ENCODE measurements at regions not wholly inside any gene's neighbourhood (a gene's known extent, or its start where the extent isn't known, plus 50 kb on each side); places are given as distances from the start of the nearest gene placed in this dataset.

- ATAC-seq (replicated peaks in 1 of 4): no peak
- no peak overlapping the region for H3K27ac ChIP-seq (ENCODE audit: low read length)
- H3K4me3 ChIP-seq (ENCODE audit: control insufficient read depth in 1 of 2, extremely low read depth in 1 of 2, low read length in 1 of 2): no peak overlapping the region
- DNase-seq: no peak
- no peaks in the 10 kb centered on the region for H3K4me1 ChIP-seq (ENCODE audit: control insufficient read depth in 1 of 2, extremely low read depth in 1 of 2, insufficient read depth in 2 of 2, low read length in 2 of 2)
- Mint-ChIP-seq H3K4me1 (no peaks in the 10 kb centered on the region), H3K4me3 (no peak overlapping the region), H3K27me3 (peaks cover 0 to 2% of the 10 kb centered on the region in 2 donors), H3K9me3 (peaks cover 2 to 5% (median 3%) of the 10 kb centered on the region in 3 donors), H3K36me3 (peaks cover 2% of the 10 kb centered on the region), H3K27ac (no peak overlapping the region)
- POLR2A ChIA-PET: no interaction called here
- CTCF ChIA-PET: no interaction called here
- H3K36me3 ChIP-seq (ENCODE audit: control insufficient read depth in 2 of 2, extremely low read depth in 1 of 2, insufficient read depth in 1 of 2, low read length in 1 of 2): no peaks in the 10 kb centered on the region
- peaks cover 0 to 3% of the 10 kb centered on the region in 2 experiments for H3K27me3 ChIP-seq (replicated peaks in 1 of 2; ENCODE audit: control insufficient read depth in 2 of 2, extremely low read depth in 1 of 2, insufficient read depth in 2 of 2, low read length in 1 of 2)
- no peaks in the 10 kb centered on the region for H3K9me3 ChIP-seq
- 67% methylated on average over 5 of the region's 8 CpGs for WGBS (ENCODE audit: insufficient coverage)
Observed at GRCh38 chr13:31067416-31068118, 94.1 kb downstream of the HSPH1 start.

GRCh38 chr13:31064636-31065035, 97.1 kb downstream of the HSPH1 start:
- Mint-ChIP-seq H3K9me3 (peaks cover 2 to 5% (median 3%) of the 10 kb centered on the region in 3 donors), H3K4me3 (no peak overlapping the region), H3K27me3 (peaks cover 7 to 8% of the 10 kb centered on the region in 2 donors), H3K4me1 (no peaks in the 10 kb centered on the region), H3K27ac (no peak overlapping the region), H3K36me3 (peaks cover 2% of the 10 kb centered on the region)
- WGBS (ENCODE audit: insufficient coverage): 61% methylated on average over 3 of the region's 4 CpGs
- H3K9me3 ChIP-seq: no peaks in the 10 kb centered on the region
- DNase-seq: no peak
- no peaks in the 10 kb centered on the region for H3K4me1 ChIP-seq (ENCODE audit: control insufficient read depth in 1 of 2, extremely low read depth in 1 of 2, insufficient read depth in 2 of 2, low read length in 2 of 2)
- CTCF ChIA-PET: interaction anchor here in 1 of 2 donors (0.6 kb wide), 1 partner anchor 60 kb away, joined by 4 read pairs; no protein-coding TSS in a partner anchor
- H3K27ac ChIP-seq (ENCODE audit: low read length): no peak overlapping the region
- POLR2A ChIA-PET: interaction anchor here in 1 of 2 donors (0.5 kb wide), 1 partner anchor 17 kb away, joined by 3 read pairs; no protein-coding TSS in a partner anchor
- no peaks in the 10 kb centered on the region for H3K36me3 ChIP-seq (ENCODE audit: control insufficient read depth in 2 of 2, extremely low read depth in 1 of 2, insufficient read depth in 1 of 2, low read length in 1 of 2)
- H3K4me3 ChIP-seq (ENCODE audit: control insufficient read depth in 1 of 2, extremely low read depth in 1 of 2, low read length in 1 of 2): no peak overlapping the region
- peaks cover 5% of the 10 kb centered on the region in 2 experiments for H3K27me3 ChIP-seq (replicated peaks in 1 of 2; ENCODE audit: control insufficient read depth in 2 of 2, extremely low read depth in 1 of 2, insufficient read depth in 2 of 2, low read length in 1 of 2)
- no peak for ATAC-seq (replicated peaks in 1 of 4)

- WGBS (ENCODE audit: insufficient coverage): no CpG with 5 or more reads among the region's 1 CpG
- H3K4me3 ChIP-seq (ENCODE audit: control insufficient read depth in 1 of 2, extremely low read depth in 1 of 2, low read length in 1 of 2): no peak overlapping the region
- ChIA-PET CTCF (no interaction called here), POLR2A (no interaction called here)
- no peak overlapping the region for H3K27ac ChIP-seq (ENCODE audit: low read length)
- peaks cover 2% of the 10 kb centered on the region for H3K36me3 Mint-ChIP-seq
- peaks cover 5% of the 10 kb centered on the region in 2 experiments for H3K27me3 ChIP-seq (replicated peaks in 1 of 2; ENCODE audit: control insufficient read depth in 2 of 2, extremely low read depth in 1 of 2, insufficient read depth in 2 of 2, low read length in 1 of 2)
- no peaks in the 10 kb centered on the region for H3K4me1 Mint-ChIP-seq
- H3K4me3 Mint-ChIP-seq: no peak overlapping the region
- H3K4me1 ChIP-seq (ENCODE audit: control insufficient read depth in 1 of 2, extremely low read depth in 1 of 2, insufficient read depth in 2 of 2, low read length in 2 of 2): no peaks in the 10 kb centered on the region
- H3K27me3 Mint-ChIP-seq: peaks cover 7 to 8% of the 10 kb centered on the region in 2 donors
- H3K27ac Mint-ChIP-seq: no peak overlapping the region
- DNase-seq (no peak), ATAC-seq (replicated peaks in 1 of 4) (no peak)
- no peaks in the 10 kb centered on the region for H3K9me3 ChIP-seq
- no peaks in the 10 kb centered on the region for H3K36me3 ChIP-seq (ENCODE audit: control insufficient read depth in 2 of 2, extremely low read depth in 1 of 2, insufficient read depth in 1 of 2, low read length in 1 of 2)
- H3K9me3 Mint-ChIP-seq: peaks cover 2 to 5% (median 3%) of the 10 kb centered on the region in 3 donors
Observed at GRCh38 chr13:31063772-31064171, 97.9 kb downstream of the HSPH1 start.

DNA sequence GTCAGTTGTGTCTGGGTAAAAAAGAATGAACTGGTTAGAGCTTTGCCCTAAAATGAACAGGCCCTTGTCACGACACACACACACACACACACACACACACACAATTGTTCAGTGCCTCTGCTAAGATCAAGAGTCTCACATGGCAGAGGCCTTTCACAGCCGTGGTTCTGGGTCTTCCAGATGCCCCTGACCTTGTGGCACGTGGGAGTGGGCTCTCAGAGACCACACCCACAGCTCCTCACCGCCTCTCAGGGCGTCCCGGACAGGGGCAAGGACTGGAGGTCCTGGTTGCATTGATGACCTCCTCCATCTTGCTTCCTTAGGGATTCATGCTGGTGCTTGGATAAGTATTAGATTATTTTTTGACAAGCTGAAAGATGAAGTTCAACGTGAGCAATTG, 101.0 kb downstream of the HSPH1 start:
- H3K4me3 Mint-ChIP-seq: no peak overlapping the region
- no peak overlapping the region for H3K4me3 ChIP-seq (ENCODE audit: control insufficient read depth in 1 of 2, extremely low read depth in 1 of 2, low read length in 1 of 2)
- H3K27me3 Mint-ChIP-seq: peaks cover 8 to 9% of the 10 kb centered on the region in 2 donors
- H3K4me1 ChIP-seq (ENCODE audit: control insufficient read depth in 1 of 2, extremely low read depth in 1 of 2, insufficient read depth in 2 of 2, low read length in 2 of 2): no peaks in the 10 kb centered on the region
- no peak overlapping the region for H3K27ac Mint-ChIP-seq
- H3K36me3 Mint-ChIP-seq: peaks cover 2% of the 10 kb centered on the region
- no peaks in the 10 kb centered on the region for H3K9me3 ChIP-seq
- ChIA-PET POLR2A (interaction anchor here in 1 of 2 donors (0.6 kb wide), 1 partner anchor 13 kb away, joined by 3 read pairs; no protein-coding TSS in a partner anchor), CTCF (interaction anchor here in 1 of 2 donors (0.5 kb wide), 1 partner anchor 154 kb away, joined by 3 read pairs; no protein-coding TSS in a partner anchor)
- peaks cover 3 to 13% of the 10 kb centered on the region in 2 experiments for H3K27me3 ChIP-seq (replicated peaks in 1 of 2; ENCODE audit: control insufficient read depth in 2 of 2, extremely low read depth in 1 of 2, insufficient read depth in 2 of 2, low read length in 1 of 2)
- H3K27ac ChIP-seq (ENCODE audit: low read length): no peak overlapping the region
- DNase-seq (no peak), ATAC-seq (replicated peaks in 1 of 4) (no peak)
- H3K36me3 ChIP-seq (ENCODE audit: control insufficient read depth in 2 of 2, extremely low read depth in 1 of 2, insufficient read depth in 1 of 2, low read length in 1 of 2): no peaks in the 10 kb centered on the region
- 59% methylated on average over 3 of the region's 7 CpGs for whole genome bisulfite sequencing (ENCODE audit: insufficient coverage)
- peaks cover 0 to 6% (median 2%) of the 10 kb centered on the region in 3 donors for H3K4me1 Mint-ChIP-seq
- peaks cover 2 to 5% (median 3%) of the 10 kb centered on the region in 3 donors for H3K9me3 Mint-ChIP-seq

DNA sequence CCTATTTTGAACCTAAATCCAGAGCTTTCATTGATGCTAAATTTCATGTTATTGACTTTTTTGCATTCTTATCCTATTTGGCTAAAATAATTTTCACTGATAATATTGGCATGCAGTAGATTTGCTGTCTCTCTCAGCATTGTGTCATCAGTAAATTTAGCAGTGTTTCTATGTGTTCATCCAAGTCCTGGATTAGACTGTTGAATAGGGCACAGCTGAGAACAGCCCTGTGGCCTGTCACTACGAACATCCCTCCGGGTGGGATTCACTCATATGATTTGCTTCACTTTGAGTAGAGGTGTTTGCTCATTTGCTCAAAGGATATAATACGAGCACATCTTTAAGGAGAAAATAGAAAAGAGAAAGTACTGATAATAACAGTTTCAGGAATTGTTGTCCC, 101.5 kb downstream of the HSPH1 start:
- Histone ChIP-seq H3K9me3 (no peaks in the 10 kb centered on the region), H3K4me3 (ENCODE audit: control insufficient read depth in 1 of 2, extremely low read depth in 1 of 2, low read length in 1 of 2) (no peak overlapping the region), H3K27ac (ENCODE audit: low read length) (no peak overlapping the region), H3K36me3 (ENCODE audit: control insufficient read depth in 2 of 2, extremely low read depth in 1 of 2, insufficient read depth in 1 of 2, low read length in 1 of 2) (no peaks in the 10 kb centered on the region), H3K27me3 (replicated peaks in 1 of 2; ENCODE audit: control insufficient read depth in 2 of 2, extremely low read depth in 1 of 2, insufficient read depth in 2 of 2, low read length in 1 of 2) (peaks cover 2 to 16% of the 10 kb centered on the region in 2 experiments), H3K4me1 (ENCODE audit: control insufficient read depth in 1 of 2, extremely low read depth in 1 of 2, insufficient read depth in 2 of 2, low read length in 2 of 2) (no peaks in the 10 kb centered on the region)
- ATAC-seq (replicated peaks in 1 of 4) (no peak), DNase-seq (no peak)
- peaks cover 2% of the 10 kb centered on the region for H3K36me3 Mint-ChIP-seq
- no peak overlapping the region for H3K4me3 Mint-ChIP-seq
- peaks cover 0 to 6% (median 2%) of the 10 kb centered on the region in 3 donors for H3K4me1 Mint-ChIP-seq
- ChIA-PET CTCF (interaction anchor here in 1 of 2 donors (0.5 kb wide), 1 partner anchor 155 kb away, joined by 3 read pairs; no protein-coding TSS in a partner anchor), POLR2A (interaction anchor here in 1 of 2 donors (0.6 kb wide), 1 partner anchor 13 kb away, joined by 3 read pairs; no protein-coding TSS in a partner anchor)
- H3K27ac Mint-ChIP-seq: no peak overlapping the region
- H3K27me3 Mint-ChIP-seq: peaks cover 8 to 9% of the 10 kb centered on the region in 2 donors
- 100% methylated on average over 1 of the region's 3 CpGs for WGBS (ENCODE audit: insufficient coverage)
- peaks cover 2 to 5% (median 3%) of the 10 kb centered on the region in 3 donors for H3K9me3 Mint-ChIP-seq

DNA sequence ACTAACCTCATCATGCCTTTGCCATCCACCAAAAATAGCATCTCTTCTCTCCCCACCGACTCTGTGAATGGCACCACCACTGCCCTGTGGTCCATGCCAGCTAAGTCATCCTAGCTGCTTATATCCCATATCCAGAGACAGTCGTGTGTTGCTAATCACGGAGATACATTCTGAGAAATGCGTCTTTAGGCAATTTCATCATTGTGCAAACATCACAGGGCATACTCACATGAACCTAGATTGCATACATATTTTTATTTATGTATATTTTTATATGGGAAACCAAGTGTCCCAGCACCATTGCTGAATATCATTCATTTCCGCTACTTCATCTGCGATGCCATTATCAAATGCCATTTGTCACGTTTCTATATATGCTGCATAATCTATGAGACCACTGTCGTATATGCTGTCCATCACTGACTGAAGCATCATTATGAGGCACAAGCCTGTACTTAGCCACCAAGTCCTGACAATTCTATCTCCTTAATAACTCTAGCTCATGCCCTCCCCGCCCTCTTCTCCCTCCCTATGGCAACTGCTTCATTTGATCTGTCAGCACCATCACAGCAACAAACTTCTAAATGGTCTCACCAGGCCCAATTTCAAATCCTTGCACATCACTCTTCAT, 104.2 kb downstream of the HSPH1 start:
- DNase-seq (no peak), ATAC-seq (replicated peaks in 1 of 4) (no peak)
- POLR2A ChIA-PET: no interaction called here
- Mint-ChIP-seq H3K36me3 (no peaks in the 10 kb centered on the region), H3K27ac (no peak overlapping the region), H3K27me3 (peaks cover 7 to 8% of the 10 kb centered on the region in 2 donors), H3K9me3 (no peaks in the 10 kb centered on the region), H3K4me3 (no peak overlapping the region), H3K4me1 (peaks cover 0 to 6% (median 2%) of the 10 kb centered on the region in 3 donors)
- 87% methylated on average over 6 of the region's 9 CpGs for WGBS (ENCODE audit: insufficient coverage)
- peaks cover 2 to 30% of the 10 kb centered on the region in 2 experiments for H3K27me3 ChIP-seq (replicated peaks in 1 of 2; ENCODE audit: control insufficient read depth in 2 of 2, extremely low read depth in 1 of 2, insufficient read depth in 2 of 2, low read length in 1 of 2)
- no peaks in the 10 kb centered on the region for H3K4me1 ChIP-seq (ENCODE audit: control insufficient read depth in 1 of 2, extremely low read depth in 1 of 2, insufficient read depth in 2 of 2, low read length in 2 of 2)
- no peaks in the 10 kb centered on the region for H3K9me3 ChIP-seq
- H3K4me3 ChIP-seq (ENCODE audit: control insufficient read depth in 1 of 2, extremely low read depth in 1 of 2, low read length in 1 of 2): no peak overlapping the region
- CTCF ChIA-PET: interaction anchor here in 1 of 2 donors (1.3 kb wide), 1 partner anchor 13 kb away, joined by 4 read pairs; no protein-coding TSS in a partner anchor
- H3K27ac ChIP-seq (ENCODE audit: low read length): no peak overlapping the region
- H3K36me3 ChIP-seq (ENCODE audit: control insufficient read depth in 2 of 2, extremely low read depth in 1 of 2, insufficient read depth in 1 of 2, low read length in 1 of 2): no peaks in the 10 kb centered on the region
